HK-2 (cell line): ENCODE measurements at regions not wholly inside any gene's neighbourhood (a gene's known extent, or its start where the extent isn't known, plus 50 kb on each side); places are given as distances from the start of the nearest gene placed in this dataset.

ENCODE experiments used
- DNase-seq: peaks from one replicate; pipeline ENCODE4 v3.0.0-alpha.2; 2018; ENCODE audit not compliant: unreplicated experiment

GRCh38 chr4:156654410-156654809 lies 317.2 kb downstream of the PDGFC start:
- DNase-seq: peak; percentile 22

- no peak for DNase-seq
Measured at GRCh38 chr4:156643826-156644225, 327.8 kb downstream of the PDGFC start.

DNA sequence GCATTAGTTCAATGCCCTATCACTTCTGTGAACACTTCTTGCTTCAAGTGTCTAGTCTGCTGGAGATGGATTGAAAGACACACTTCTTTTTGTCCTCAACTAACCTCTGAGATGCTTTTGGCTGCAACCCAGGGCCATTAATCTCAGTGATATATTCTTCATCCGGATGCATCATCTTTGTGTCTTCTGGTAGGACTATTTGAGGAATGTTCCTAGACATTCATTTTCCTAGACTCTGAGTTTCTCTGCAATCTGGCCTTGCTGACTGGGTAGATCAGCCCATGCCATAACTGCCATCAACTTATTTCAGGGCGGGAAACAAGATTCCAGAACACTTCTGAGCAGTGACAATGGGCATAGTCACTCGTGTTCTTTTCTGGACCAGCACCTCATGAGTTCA lies 329.4 kb downstream of the PDGFC start:
- no peak for DNase-seq

GRCh38 chr4:156638925-156639605 lies 332.5 kb downstream of the PDGFC start:
- no peak for DNase-seq

DNA sequence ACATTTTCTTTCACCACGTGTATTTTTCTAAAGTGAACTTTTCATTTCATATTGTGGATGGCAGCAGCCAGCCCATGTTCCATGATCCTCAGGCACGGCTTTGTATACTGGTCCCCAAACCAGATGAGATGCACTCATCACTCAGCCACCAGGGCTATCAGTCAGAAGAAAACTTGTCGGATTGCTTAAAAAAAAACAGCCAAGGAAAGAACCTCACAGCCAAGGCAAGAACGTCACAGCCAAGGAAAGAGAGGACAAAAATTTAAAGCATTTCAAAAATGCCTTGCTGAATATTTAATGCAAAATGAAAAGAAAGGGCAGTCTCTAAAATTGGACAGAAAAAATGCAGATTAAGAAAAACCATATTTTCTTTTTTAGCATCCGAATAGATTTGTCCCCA lies 333.3 kb downstream of the PDGFC start:
- no peak for DNase-seq

GRCh38 chr4:156636381-156636780 lies 335.2 kb downstream of the PDGFC start:
- DNase-seq: no peak

DNA sequence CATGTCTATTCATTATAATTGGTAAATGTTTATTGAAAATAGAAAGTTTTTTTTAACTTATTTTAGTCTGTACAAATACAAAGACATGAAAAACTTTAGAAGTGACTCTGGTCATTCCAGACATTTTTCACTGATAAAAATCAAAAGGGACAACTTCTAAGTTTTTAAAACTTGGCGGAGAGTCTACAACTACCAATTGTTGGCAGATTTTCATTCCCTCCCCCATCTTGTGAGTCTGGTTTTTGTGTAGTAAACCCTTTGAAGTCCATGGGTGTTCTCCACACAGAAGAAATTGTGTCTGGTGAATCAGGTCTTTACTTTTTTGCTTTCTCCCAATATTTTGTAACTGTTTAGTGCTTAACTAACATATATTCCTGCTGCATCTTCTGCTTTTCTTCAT lies 336.5 kb downstream of the PDGFC start:
- DNase-seq: no peak

DNA sequence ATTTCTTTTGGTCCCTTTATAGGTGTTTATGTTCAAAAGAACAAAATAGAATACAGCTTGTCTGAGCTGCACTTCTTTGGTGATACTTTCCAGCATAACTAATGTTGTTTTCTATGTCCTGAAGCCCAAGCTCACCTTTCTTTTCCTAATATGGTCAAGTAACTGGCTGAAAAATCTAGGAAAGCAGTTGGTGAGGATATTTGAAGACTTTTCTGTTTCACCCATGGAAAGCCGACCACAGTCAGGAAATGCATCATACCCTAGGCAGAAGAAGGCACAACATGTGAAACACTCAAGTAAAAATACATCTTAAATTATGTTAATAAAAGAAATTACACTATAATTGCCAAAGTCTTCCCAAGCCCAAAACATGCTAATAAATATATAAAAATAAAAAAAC lies 337.0 kb downstream of the PDGFC start:
- DNase-seq: no peak

DNA sequence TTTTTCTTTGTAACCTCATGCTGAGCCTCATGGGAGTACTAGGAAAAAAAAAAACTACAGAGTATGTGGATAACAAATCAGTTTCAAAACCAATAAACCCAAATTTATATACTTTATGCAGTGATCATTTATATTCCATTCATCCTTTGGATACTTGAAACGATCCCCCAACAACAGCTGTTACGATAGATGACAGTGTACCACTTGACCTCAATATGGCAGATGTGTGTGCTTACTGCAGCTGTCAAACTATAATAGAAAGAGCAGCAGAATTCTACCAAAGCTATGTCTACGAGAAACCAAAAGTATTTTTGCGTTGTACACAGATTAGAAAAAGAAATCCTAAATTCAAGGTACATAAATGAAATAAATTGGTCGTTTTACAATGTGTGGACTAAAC lies 337.8 kb downstream of the PDGFC start:
- DNase-seq: no peak

GRCh38 chr4:156628858-156629257 lies 342.7 kb downstream of the PDGFC start:
- no peak for DNase-seq

GRCh38 chr4:156623376-156623775 lies 348.2 kb downstream of the PDGFC start:
- DNase-seq: no peak

GRCh38 chr4:156620786-156621185 lies 350.8 kb downstream of the PDGFC start:
- no peak for DNase-seq

- no peak for DNase-seq
Measured at GRCh38 chr4:156619154-156619934, 352.3 kb downstream of the PDGFC start.

GRCh38 chr4:156615066-156615531 lies 356.5 kb downstream of the PDGFC start:
- no peak for DNase-seq

- DNase-seq: no peak
Measured at GRCh38 chr4:156614536-156614935, 357.1 kb downstream of the PDGFC start.

- no peak for DNase-seq
Measured at GRCh38 chr4:156609421-156609820, 362.2 kb downstream of the PDGFC start.

GRCh38 chr4:156608651-156609050 lies 362.9 kb downstream of the PDGFC start:
- no peak for DNase-seq

GRCh38 chr4:156607478-156607857 lies 364.1 kb downstream of the PDGFC start:
- DNase-seq: no peak

DNA sequence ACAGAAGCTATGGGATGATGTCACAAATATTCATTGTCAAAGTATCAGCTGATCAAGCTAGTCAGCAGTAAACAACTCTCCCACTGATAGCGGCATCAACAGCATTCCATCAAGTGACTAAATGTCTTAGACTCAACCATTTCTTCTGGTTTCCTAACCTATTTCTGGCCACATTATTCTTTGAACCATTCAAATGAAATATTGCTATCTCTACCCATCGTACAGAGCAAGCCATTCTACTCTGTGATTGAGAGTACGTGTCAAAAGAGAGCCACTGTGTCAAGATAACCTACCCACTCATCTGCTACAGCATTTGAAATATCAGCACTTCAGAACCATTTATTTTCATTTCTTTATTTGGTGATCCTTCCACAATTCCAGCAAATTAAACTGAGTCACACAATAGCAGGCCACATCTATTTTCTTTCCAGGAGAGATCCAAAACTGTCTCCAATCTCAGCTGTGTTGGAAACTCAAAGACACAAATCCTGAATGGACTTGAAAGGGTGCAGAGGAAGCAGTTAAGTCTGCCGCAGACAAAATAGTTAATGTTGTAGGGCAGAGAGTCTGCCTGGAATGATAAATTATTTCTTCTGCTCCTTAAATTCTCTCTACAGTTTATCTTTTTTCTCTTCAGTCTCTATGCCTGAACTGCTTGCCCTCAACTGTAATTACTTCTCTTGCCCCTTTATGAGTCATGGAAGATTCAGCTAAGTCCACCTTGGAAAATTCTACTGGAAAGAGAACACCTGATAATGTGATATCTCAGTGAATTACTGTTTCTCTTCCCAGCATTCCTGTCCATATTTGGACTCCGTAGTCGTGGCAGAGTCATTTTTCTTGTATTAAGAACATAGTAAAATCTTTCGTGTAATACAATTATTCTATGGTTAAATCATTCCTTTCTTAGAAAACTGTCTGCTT lies 364.8 kb downstream of the PDGFC start:
- DNase-seq: no peak

GRCh38 chr4:156598138-156598681 lies 373.4 kb downstream of the PDGFC start:
- no peak for DNase-seq

GRCh38 chr4:156596706-156597329 lies 374.8 kb downstream of the PDGFC start:
- DNase-seq: no peak

DNA sequence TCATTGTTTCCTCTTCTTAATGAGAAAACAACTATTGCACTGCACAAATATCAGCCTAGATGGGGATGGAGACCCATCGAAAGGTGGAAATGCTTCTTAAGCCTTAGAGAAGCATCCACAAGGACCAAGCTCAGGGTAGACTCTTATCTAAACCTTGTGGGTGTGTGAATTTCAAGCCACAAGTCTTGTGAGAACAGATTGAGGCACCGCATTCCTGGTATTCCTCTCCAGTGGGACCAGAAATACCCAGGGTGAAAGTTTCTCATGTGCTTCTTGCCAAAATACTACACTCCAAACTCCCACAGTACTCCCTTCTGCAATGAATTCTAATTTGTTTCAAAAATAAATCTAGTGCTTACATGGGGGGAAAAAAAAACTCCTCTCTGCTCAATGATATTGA lies 375.6 kb downstream of the PDGFC start:
- no peak for DNase-seq
